ENCODE measurements at regions not wholly inside any gene's neighbourhood (a gene's known extent, or its start where the extent isn't known, plus 50 kb on each side); places are given as distances from the start of the nearest gene placed in this dataset.

DNA sequence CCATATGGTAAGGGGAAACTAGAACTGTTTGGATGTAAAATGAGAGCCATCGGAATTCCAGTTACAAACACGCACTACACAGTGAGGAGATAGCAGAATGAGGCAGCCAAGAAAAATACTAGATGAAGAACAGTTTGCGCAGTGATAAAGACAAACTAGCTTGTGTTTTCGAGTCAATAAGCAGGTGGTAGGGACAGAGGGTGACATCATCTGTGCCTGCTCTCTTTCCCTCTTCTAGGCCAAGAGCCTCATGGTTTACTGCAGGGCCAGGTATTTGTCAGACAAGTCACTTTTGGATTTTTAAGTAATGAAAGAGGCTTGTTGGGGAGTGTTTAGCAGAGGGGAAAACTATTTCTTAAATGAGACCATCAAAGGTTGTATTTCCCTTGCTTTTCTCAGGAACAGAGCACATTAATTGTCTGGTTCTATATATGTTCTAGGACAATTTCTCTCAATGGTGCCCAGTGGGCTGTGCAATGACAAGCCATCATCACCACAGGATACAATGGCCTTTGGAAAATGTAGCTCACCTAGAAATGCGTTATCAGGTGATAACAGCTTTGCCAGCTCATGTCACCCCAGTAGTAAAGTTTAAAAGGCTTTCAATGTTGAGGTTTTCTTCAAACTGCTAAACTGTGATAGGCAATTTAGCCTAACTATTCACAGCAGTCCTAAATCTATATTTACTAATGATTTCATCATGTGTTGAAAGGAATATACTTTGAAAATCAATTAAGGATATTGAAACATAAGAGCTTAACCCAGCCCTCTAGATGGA lies 1210.3 kb upstream of the ZEB2 start:
- Mint-ChIP-seq H3K4me3 (no peak overlapping the region), H3K27ac (no peak overlapping the region), H3K27me3 (ENCODE audit: low read depth) (no peaks in the 10 kb centered on the region), H3K4me1 (no peaks in the 10 kb centered on the region), H3K9me3 (no peaks in the 10 kb centered on the region), H3K36me3 (ENCODE audit: insufficient read depth in 1 of 3, low read depth in 3 of 3) (no peaks in the 10 kb centered on the region)
- WGBS (ENCODE audit: extremely low coverage, insufficient read length, low lambda C conversion rate): no CpG with 5 or more reads among the region's 5 CpGs
- Histone ChIP-seq H3K27me3 (ENCODE audit: insufficient read depth, low read length) (no peaks in the 10 kb centered on the region), H3K23ac (ENCODE audit: insufficient read length, low read depth, low read length) (no peak overlapping the region), H3K9ac (ENCODE audit: extremely low read depth, insufficient read length, low read length) (no peak overlapping the region), H3K9me3 (ENCODE audit: control insufficient read depth, low read depth, low read length) (no peaks in the 10 kb centered on the region), H2BK120ac (ENCODE audit: low read depth, low read length, poor library complexity, severe bottlenecking) (no peak overlapping the region), H3K4me2 (ENCODE audit: insufficient read depth, insufficient read length, low read length) (no peak overlapping the region), H3K79me1 (ENCODE audit: insufficient read depth, low read depth, low read length, poor library complexity, severe bottlenecking) (no peaks in the 10 kb centered on the region), H3K18ac (ENCODE audit: insufficient read length, low read depth, low read length) (no peak overlapping the region), H3K23me2 (ENCODE audit: insufficient read length, low read depth, low read length, poor library complexity, severe bottlenecking) (no peaks in the 10 kb centered on the region), H3K56ac (ENCODE audit: insufficient read length, low read depth, low read length) (no peak overlapping the region), H3T11ph (ENCODE audit: low read length) (no peak overlapping the region), H3K4ac (ENCODE audit: low read depth, low read length) (no peak overlapping the region), H4K5ac (ENCODE audit: insufficient read length, low read depth, low read length) (no peak overlapping the region), H2BK15ac (ENCODE audit: low read depth, low read length) (no peak overlapping the region), H3K4me1 (ENCODE audit: insufficient read depth, low read length) (no peaks in the 10 kb centered on the region), H4K20me1 (ENCODE audit: control insufficient read depth, insufficient read depth, insufficient read length) (no peaks in the 10 kb centered on the region), H2BK12ac (ENCODE audit: insufficient read length, low read depth, low read length) (no peak overlapping the region), H4K91ac (ENCODE audit: insufficient read length, low read depth, low read length) (no peak overlapping the region), H4K8ac (replicated peaks; ENCODE audit: insufficient read length, low read depth, low read length) (no peak overlapping the region), H2BK20ac (ENCODE audit: low read depth, low read length, poor library complexity, severe bottlenecking) (no peak overlapping the region), H3K79me2 (ENCODE audit: insufficient read depth, low read length) (no peaks in the 10 kb centered on the region), H3K27ac (ENCODE audit: insufficient read length, low read depth, low read length) (no peak overlapping the region), H3K14ac (ENCODE audit: insufficient read depth, low read length) (no peak overlapping the region), H2BK5ac (ENCODE audit: insufficient read length, low read length) (no peak overlapping the region), H2AK5ac (ENCODE audit: insufficient read length, low read length) (no peak overlapping the region), H2AFZ (ENCODE audit: low read length) (no peak overlapping the region)
- DNase-seq: no peak
- TF ChIP-seq, protein P1, sequence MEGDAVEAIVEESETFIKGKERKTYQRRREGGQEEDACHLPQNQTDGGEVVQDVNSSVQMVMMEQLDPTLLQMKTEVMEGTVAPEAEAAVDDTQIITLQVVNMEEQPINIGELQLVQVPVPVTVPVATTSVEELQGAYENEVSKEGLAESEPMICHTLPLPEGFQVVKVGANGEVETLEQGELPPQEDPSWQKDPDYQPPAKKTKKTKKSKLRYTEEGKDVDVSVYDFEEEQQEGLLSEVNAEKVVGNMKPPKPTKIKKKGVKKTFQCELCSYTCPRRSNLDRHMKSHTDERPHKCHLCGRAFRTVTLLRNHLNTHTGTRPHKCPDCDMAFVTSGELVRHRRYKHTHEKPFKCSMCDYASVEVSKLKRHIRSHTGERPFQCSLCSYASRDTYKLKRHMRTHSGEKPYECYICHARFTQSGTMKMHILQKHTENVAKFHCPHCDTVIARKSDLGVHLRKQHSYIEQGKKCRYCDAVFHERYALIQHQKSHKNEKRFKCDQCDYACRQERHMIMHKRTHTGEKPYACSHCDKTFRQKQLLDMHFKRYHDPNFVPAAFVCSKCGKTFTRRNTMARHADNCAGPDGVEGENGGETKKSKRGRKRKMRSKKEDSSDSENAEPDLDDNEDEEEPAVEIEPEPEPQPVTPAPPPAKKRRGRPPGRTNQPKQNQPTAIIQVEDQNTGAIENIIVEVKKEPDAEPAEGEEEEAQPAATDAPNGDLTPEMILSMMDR (conservative IDR thresholded peaks at IDR 0.05): no peak
